D721Med (cell line): ENCODE measurements at regions not wholly inside any gene's neighbourhood (a gene's known extent, or its start where the extent isn't known, plus 50 kb on each side); places are given as distances from the start of the nearest gene placed in this dataset.
"Not testable (repeated sequence)": the region's sequence is repeated elsewhere in the genome, so short reads cannot be mapped to it uniquely, and the experiment has no call there.

ENCODE experiments used
- DNase-seq: peaks from one replicate; pipeline ENCODE4 v3.0.0; 2011; ENCODE audit warnings: low spot score; ENCODE audit not compliant: insufficient read length
- FAIRE-seq: peaks from 2 replicates; lab custom pipeline; 2011; peaks lifted over from hg19 to GRCh38; lab: Jason Lieb, UNC
- TF ChIP-seq, protein P1 (sequence below): IDR thresholded peaks from 2 replicates; pipeline ENCODE4 v1.5.1; 2012; ENCODE audit warnings: mild to moderate bottlenecking, control low read depth; ENCODE audit not compliant: insufficient read depth; ENCODE audit errors: missing control alignments

- no peak for DNase-seq
- TF ChIP-seq, protein P1, sequence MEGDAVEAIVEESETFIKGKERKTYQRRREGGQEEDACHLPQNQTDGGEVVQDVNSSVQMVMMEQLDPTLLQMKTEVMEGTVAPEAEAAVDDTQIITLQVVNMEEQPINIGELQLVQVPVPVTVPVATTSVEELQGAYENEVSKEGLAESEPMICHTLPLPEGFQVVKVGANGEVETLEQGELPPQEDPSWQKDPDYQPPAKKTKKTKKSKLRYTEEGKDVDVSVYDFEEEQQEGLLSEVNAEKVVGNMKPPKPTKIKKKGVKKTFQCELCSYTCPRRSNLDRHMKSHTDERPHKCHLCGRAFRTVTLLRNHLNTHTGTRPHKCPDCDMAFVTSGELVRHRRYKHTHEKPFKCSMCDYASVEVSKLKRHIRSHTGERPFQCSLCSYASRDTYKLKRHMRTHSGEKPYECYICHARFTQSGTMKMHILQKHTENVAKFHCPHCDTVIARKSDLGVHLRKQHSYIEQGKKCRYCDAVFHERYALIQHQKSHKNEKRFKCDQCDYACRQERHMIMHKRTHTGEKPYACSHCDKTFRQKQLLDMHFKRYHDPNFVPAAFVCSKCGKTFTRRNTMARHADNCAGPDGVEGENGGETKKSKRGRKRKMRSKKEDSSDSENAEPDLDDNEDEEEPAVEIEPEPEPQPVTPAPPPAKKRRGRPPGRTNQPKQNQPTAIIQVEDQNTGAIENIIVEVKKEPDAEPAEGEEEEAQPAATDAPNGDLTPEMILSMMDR: no peak
- FAIRE-seq: no peak
Measured at GRCh38 chr15:50857763-50858162, 50.7 kb upstream of the AP4E1 start.

GRCh38 chr15:50854601-50855490 lies 53.6 kb upstream of the AP4E1 start:
- TF ChIP-seq, protein P1: no peak
- no peak for FAIRE-seq
- no peak for DNase-seq

DNA sequence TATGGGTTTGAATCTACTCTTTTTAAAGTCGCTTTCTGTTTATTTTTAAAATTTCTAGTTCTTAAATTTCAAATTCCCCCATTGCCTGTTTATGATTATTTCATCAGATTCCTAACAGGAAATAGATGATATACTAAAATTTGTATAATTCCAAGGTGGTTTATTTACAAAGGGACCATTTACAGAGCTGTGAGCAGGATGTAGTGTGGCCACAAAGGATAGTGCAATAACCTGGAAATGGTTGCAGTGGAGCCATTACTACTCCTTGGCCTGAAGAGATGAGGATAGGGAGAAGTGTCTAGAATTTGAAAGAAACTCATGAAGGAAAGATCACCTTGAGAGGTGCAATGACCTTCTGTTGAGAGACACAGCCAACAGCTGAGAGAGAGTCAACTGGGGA lies 58.5 kb upstream of the AP4E1 start:
- DNase-seq (no peak), FAIRE-seq (no peak)
- TF ChIP-seq, protein P1: no peak

DNA sequence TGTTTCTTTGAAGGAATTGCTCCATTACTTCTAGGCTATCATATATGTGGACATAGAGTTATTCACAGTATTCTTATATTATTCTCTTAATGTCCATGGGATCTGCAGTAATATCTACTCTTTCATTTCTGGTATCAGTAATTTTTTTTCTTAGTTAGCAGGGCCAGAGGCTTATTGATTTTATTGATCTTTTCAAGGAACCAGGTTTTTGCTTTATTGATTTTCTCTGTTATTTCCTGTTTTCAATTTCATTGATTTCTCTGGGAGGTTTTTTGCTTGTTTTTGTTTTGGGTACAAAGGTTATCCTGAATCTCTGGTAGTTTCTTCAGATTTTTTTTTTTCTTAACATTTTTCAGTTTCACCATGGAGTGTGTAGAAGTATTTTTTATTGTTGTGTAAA lies 60.1 kb upstream of the AP4E1 start:
- FAIRE-seq (no peak), DNase-seq (no peak)
- TF ChIP-seq, protein P1: no peak

- DNase-seq, FAIRE-seq: not testable (repeated sequence)
Measured at GRCh38 chr15:50845181-50845580, 63.3 kb upstream of the AP4E1 start.

GRCh38 chr15:50840520-50840919 lies 68.0 kb upstream of the AP4E1 start:
- FAIRE-seq: no peak
- TF ChIP-seq, protein P1: no peak
- no peak for DNase-seq

GRCh38 chr15:50837256-50837770 lies 71.2 kb upstream of the AP4E1 start:
- FAIRE-seq (no peak), DNase-seq (no peak)
- TF ChIP-seq, protein P1: no peak
